ENCODE measurements at regions not wholly inside any gene's neighbourhood (a gene's known extent, or its start where the extent isn't known, plus 50 kb on each side); places are given as distances from the start of the nearest gene placed in this dataset.

DNA sequence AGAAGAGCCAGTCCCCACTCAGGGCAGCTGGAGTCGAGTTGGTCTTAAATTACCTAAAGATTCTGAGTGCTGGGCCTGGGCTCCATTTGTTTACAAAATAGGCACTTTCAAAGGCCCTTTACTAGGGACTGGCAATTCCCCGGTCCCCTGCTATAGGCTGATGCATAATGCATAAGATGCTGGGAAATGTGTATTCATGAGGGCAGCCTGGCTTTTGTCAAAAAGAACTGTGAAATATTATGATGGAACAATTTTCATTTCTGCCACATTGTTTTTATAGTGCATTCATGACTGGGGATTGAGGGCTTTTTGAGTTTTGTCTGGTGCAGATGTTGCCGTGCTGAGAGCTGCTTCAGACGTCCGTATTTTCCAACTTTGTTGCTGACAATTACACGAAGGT lies 617.0 kb upstream of the CDH5 start:
- TF ChIP-seq, protein P1, sequence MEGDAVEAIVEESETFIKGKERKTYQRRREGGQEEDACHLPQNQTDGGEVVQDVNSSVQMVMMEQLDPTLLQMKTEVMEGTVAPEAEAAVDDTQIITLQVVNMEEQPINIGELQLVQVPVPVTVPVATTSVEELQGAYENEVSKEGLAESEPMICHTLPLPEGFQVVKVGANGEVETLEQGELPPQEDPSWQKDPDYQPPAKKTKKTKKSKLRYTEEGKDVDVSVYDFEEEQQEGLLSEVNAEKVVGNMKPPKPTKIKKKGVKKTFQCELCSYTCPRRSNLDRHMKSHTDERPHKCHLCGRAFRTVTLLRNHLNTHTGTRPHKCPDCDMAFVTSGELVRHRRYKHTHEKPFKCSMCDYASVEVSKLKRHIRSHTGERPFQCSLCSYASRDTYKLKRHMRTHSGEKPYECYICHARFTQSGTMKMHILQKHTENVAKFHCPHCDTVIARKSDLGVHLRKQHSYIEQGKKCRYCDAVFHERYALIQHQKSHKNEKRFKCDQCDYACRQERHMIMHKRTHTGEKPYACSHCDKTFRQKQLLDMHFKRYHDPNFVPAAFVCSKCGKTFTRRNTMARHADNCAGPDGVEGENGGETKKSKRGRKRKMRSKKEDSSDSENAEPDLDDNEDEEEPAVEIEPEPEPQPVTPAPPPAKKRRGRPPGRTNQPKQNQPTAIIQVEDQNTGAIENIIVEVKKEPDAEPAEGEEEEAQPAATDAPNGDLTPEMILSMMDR (conservative IDR thresholded peaks at IDR 0.05; ENCODE audit: low read depth, low read length): no peak
- TF ChIP-seq POLR2A (IDR thresholded peaks at IDR 0.05; ENCODE audit: low read depth, low read length) (no peak), MXI1 (IDR thresholded peaks at IDR 0.05; ENCODE audit: borderline replicate concordance, low read depth, low read length) (no peak), RFX5 (IDR thresholded peaks at IDR 0.05; ENCODE audit: low read depth, low read length) (no peak), CEBPB (IDR thresholded peaks at IDR 0.05; ENCODE audit: low read depth, low read length) (no peak), RAD21 (IDR thresholded peaks at IDR 0.05; ENCODE audit: low read length) (no peak), SMC3 (IDR thresholded peaks at IDR 0.05; ENCODE audit: low read depth, low read length) (no peak), BHLHE40 (IDR thresholded peaks at IDR 0.05; ENCODE audit: low read depth, low read length) (no peak)
- TF ChIP-seq, protein P2, sequence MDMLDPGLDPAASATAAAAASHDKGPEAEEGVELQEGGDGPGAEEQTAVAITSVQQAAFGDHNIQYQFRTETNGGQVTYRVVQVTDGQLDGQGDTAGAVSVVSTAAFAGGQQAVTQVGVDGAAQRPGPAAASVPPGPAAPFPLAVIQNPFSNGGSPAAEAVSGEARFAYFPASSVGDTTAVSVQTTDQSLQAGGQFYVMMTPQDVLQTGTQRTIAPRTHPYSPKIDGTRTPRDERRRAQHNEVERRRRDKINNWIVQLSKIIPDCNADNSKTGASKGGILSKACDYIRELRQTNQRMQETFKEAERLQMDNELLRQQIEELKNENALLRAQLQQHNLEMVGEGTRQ (IDR thresholded peaks at IDR 0.05; ENCODE audit: low read depth, low read length): no peak
